ENCODE measurements at regions not wholly inside any gene's neighbourhood (a gene's known extent, or its start where the extent isn't known, plus 50 kb on each side); places are given as distances from the start of the nearest gene placed in this dataset.

GRCh38 chr2:56084111-56084901 is 99.5 kb upstream of the CCDC85A start:
- DNase-seq: no peak
- in situ Hi-C loops (cut with HindIII; ENCODE audit: low pct_ligation_motif_present, low pct_unique_long_range_greater_than_20kb, low sequenced_read_pairs): no loop called here

GRCh38 chr2:56086336-56086735 is 97.5 kb upstream of the CCDC85A start:
- DNase-seq: no peak
- in situ Hi-C loops (cut with HindIII; ENCODE audit: low pct_ligation_motif_present, low pct_unique_long_range_greater_than_20kb, low sequenced_read_pairs): no loop called here

GRCh38 chr2:56088411-56088810 is 95.4 kb upstream of the CCDC85A start:
- in situ Hi-C loops (cut with HindIII; ENCODE audit: low pct_ligation_motif_present, low pct_unique_long_range_greater_than_20kb, low sequenced_read_pairs): no loop called here

GRCh38 chr2:56089931-56090330 is 93.9 kb upstream of the CCDC85A start:
- no peak for DNase-seq
- in situ Hi-C loops (cut with HindIII; ENCODE audit: low pct_ligation_motif_present, low pct_unique_long_range_greater_than_20kb, low sequenced_read_pairs): no loop called here

More at GRCh38 chr2:56088411-56088810, 95.4 kb upstream of the CCDC85A start:
- no peak for DNase-seq

GRCh38 chr2:56099963-56100362 is 83.8 kb upstream of the CCDC85A start:
- no peak for DNase-seq
- in situ Hi-C loops (cut with HindIII; ENCODE audit: low pct_ligation_motif_present, low pct_unique_long_range_greater_than_20kb, low sequenced_read_pairs): no loop called here

GRCh38 chr2:56100791-56101312 is 82.9 kb upstream of the CCDC85A start:
- no peak for DNase-seq
- in situ Hi-C loops (cut with HindIII; ENCODE audit: low pct_ligation_motif_present, low pct_unique_long_range_greater_than_20kb, low sequenced_read_pairs): no loop called here

- in situ Hi-C loops (cut with HindIII; ENCODE audit: low pct_ligation_motif_present, low pct_unique_long_range_greater_than_20kb, low sequenced_read_pairs): no loop called here
- DNase-seq: no peak
Measured at GRCh38 chr2:56102098-56102497, 81.7 kb upstream of the CCDC85A start.

GRCh38 chr2:56102866-56103265 is 80.9 kb upstream of the CCDC85A start:
- in situ Hi-C loops (cut with HindIII; ENCODE audit: low pct_ligation_motif_present, low pct_unique_long_range_greater_than_20kb, low sequenced_read_pairs): no loop called here
- no peak for DNase-seq

GRCh38 chr2:56104962-56105361 is 78.8 kb upstream of the CCDC85A start:
- DNase-seq: no peak
- in situ Hi-C loops (cut with HindIII; ENCODE audit: low pct_ligation_motif_present, low pct_unique_long_range_greater_than_20kb, low sequenced_read_pairs): no loop called here

GRCh38 chr2:56107502-56108220 is 76.1 kb upstream of the CCDC85A start:
- DNase-seq: no peak
- in situ Hi-C loops (cut with HindIII; ENCODE audit: low pct_ligation_motif_present, low pct_unique_long_range_greater_than_20kb, low sequenced_read_pairs): no loop called here

GRCh38 chr2:56108806-56109205 is 75.0 kb upstream of the CCDC85A start:
- DNase-seq: no peak
- in situ Hi-C loops (cut with HindIII; ENCODE audit: low pct_ligation_motif_present, low pct_unique_long_range_greater_than_20kb, low sequenced_read_pairs): no loop called here

GRCh38 chr2:56109994-56110393 is 73.8 kb upstream of the CCDC85A start:
- in situ Hi-C loops (cut with HindIII; ENCODE audit: low pct_ligation_motif_present, low pct_unique_long_range_greater_than_20kb, low sequenced_read_pairs): no loop called here
- no peak for DNase-seq

GRCh38 chr2:56113382-56113975 is 70.3 kb upstream of the CCDC85A start:
- in situ Hi-C loops (cut with HindIII; ENCODE audit: low pct_ligation_motif_present, low pct_unique_long_range_greater_than_20kb, low sequenced_read_pairs): no loop called here
- no peak for DNase-seq

GRCh38 chr2:56117764-56118163 is 66.0 kb upstream of the CCDC85A start:
- in situ Hi-C loops (cut with HindIII; ENCODE audit: low pct_ligation_motif_present, low pct_unique_long_range_greater_than_20kb, low sequenced_read_pairs): no loop called here
- no peak for DNase-seq

GRCh38 chr2:56118474-56118873 is 65.3 kb upstream of the CCDC85A start:
- in situ Hi-C loops (cut with HindIII; ENCODE audit: low pct_ligation_motif_present, low pct_unique_long_range_greater_than_20kb, low sequenced_read_pairs): no loop called here
- DNase-seq: no peak

GRCh38 chr2:56121995-56122394 is 61.8 kb upstream of the CCDC85A start:
- in situ Hi-C loops (cut with HindIII; ENCODE audit: low pct_ligation_motif_present, low pct_unique_long_range_greater_than_20kb, low sequenced_read_pairs): no loop called here
- DNase-seq: no peak

GRCh38 chr2:56123538-56123937 is 60.3 kb upstream of the CCDC85A start:
- DNase-seq: no peak
- in situ Hi-C loops (cut with HindIII; ENCODE audit: low pct_ligation_motif_present, low pct_unique_long_range_greater_than_20kb, low sequenced_read_pairs): no loop called here

- in situ Hi-C loops (cut with HindIII; ENCODE audit: low pct_ligation_motif_present, low pct_unique_long_range_greater_than_20kb, low sequenced_read_pairs): no loop called here
- DNase-seq: no peak
Measured at GRCh38 chr2:56127010-56127409, 56.8 kb upstream of the CCDC85A start.

GRCh38 chr2:56127463-56128152 is 56.2 kb upstream of the CCDC85A start:
- no peak for DNase-seq
- in situ Hi-C loops (cut with HindIII; ENCODE audit: low pct_ligation_motif_present, low pct_unique_long_range_greater_than_20kb, low sequenced_read_pairs): no loop called here
